Ascending aorta (tissue), 2 donors: ENCODE measurements at regions not wholly inside any gene's neighbourhood (a gene's known extent, or its start where the extent isn't known, plus 50 kb on each side); places are given as distances from the start of the nearest gene placed in this dataset.

ENCODE experiments used
- DNase-seq, 2 donors: peaks; one replicate each; pipeline ENCODE4 v3.0.0-alpha.2; 2019; ENCODE audit warnings: low spot score in 2 of 2
- H3K27ac ChIP-seq, 2 donors: fragments of 200-600 bp; sonication (generic); one replicate each; pipeline ENCODE4 v1.5.1; 2016 to 2017; ENCODE audit warnings: mild to moderate bottlenecking in 1 of 2
- H3K27me3 ChIP-seq: fragments of 200-600 bp; sonication (generic); one replicate; pipeline ENCODE4 v1.5.1; 2017
- H3K36me3 ChIP-seq, 2 donors: fragments of 200-600 bp; sonication (generic); one replicate each; pipeline ENCODE4 v1.5.1; 2016
- H3K4me1 ChIP-seq, 2 donors: fragments of 200-600 bp; sonication (generic); one replicate each; pipeline ENCODE4 v1.5.1; 2016 to 2017; ENCODE audit warnings: mild to moderate bottlenecking in 1 of 2
- H3K4me3 ChIP-seq, 2 donors: fragments of 200-600 bp; sonication (generic); one replicate each; pipeline ENCODE4 v1.5.1; 2016 to 2017; ENCODE audit warnings: mild to moderate bottlenecking in 1 of 2
- H3K9me3 ChIP-seq, 2 donors: fragments of 200-600 bp; sonication (generic); one replicate each; pipeline ENCODE4 v1.5.1; 2016
- CTCF ChIP-seq, 3 experiments: fragments of 200-600 bp in 2 of 3; fragments of 450-650 bp in 1 of 3; sonication (generic) in 2 of 3; IDR thresholded peaks; one replicate each; pipeline ENCODE4 v1.5.1; 2016 to 2019; ENCODE audit warnings: antibody characterized with exemption in 3 of 3, mild to moderate bottlenecking in 1 of 3, moderate library complexity in 1 of 3
- intact Hi-C: fragments of 100-400 bp; cut with DNase I; formaldehyde crosslinking; loops from one replicate; pipeline ENCODE4 v1.15.1; 2023

GRCh38 chr7:81284576-81284975, 365.7 kb upstream of the SEMA3C start:
- intact Hi-C loops: no loop called here
- Histone ChIP-seq H3K4me3 (no peak overlapping the region), H3K36me3 (no peaks in the 10 kb centered on the region), H3K4me1 (no peaks in the 10 kb centered on the region), H3K27ac (no peak overlapping the region), H3K9me3 (peaks cover 0 to 4% of the 10 kb centered on the region in 2 donors), H3K27me3 (no peaks in the 10 kb centered on the region)
- no peak for TF ChIP-seq CTCF (IDR thresholded peaks at IDR 0.05)
- DNase-seq: no peak

- H3K27ac ChIP-seq: no peak overlapping the region
- no peaks in the 10 kb centered on the region for H3K36me3 ChIP-seq
- H3K27me3 ChIP-seq: no peaks in the 10 kb centered on the region
- no peaks in the 10 kb centered on the region for H3K4me1 ChIP-seq
- no peak for DNase-seq
- no peak for TF ChIP-seq CTCF (IDR thresholded peaks at IDR 0.05)
- intact Hi-C loops: no loop called here
- no peak overlapping the region for H3K4me3 ChIP-seq
- peaks cover 0 to 1% of the 10 kb centered on the region in 2 donors for H3K9me3 ChIP-seq
Observed at GRCh38 chr7:81280531-81280930, 361.7 kb upstream of the SEMA3C start.

- no peak for TF ChIP-seq CTCF (IDR thresholded peaks at IDR 0.05)
- intact Hi-C loops: no loop called here
Observed at GRCh38 chr7:81277691-81278090, 358.8 kb upstream of the SEMA3C start.

GRCh38 chr7:81273601-81274397, 354.9 kb upstream of the SEMA3C start:
- Histone ChIP-seq H3K27me3 (no peaks in the 10 kb centered on the region), H3K9me3 (no peaks in the 10 kb centered on the region), H3K27ac (no peak overlapping the region), H3K4me1 (no peaks in the 10 kb centered on the region), H3K4me3 (no peak overlapping the region), H3K36me3 (no peaks in the 10 kb centered on the region)
- no peak for DNase-seq
- TF ChIP-seq CTCF (IDR thresholded peaks at IDR 0.05): no peak
- intact Hi-C loops: no loop called here

More at GRCh38 chr7:81277691-81278090, 358.8 kb upstream of the SEMA3C start:
- Histone ChIP-seq H3K4me1 (no peaks in the 10 kb centered on the region), H3K27me3 (no peaks in the 10 kb centered on the region), H3K27ac (no peak overlapping the region), H3K9me3 (no peaks in the 10 kb centered on the region), H3K4me3 (no peak overlapping the region), H3K36me3 (no peaks in the 10 kb centered on the region)
- no peak for DNase-seq

- Histone ChIP-seq H3K9me3 (no peaks in the 10 kb centered on the region), H3K4me3 (no peak overlapping the region), H3K27ac (no peak overlapping the region), H3K36me3 (no peaks in the 10 kb centered on the region), H3K27me3 (no peaks in the 10 kb centered on the region), H3K4me1 (no peaks in the 10 kb centered on the region)
- DNase-seq: no peak
- intact Hi-C loops: no loop called here
- no peak for TF ChIP-seq CTCF (IDR thresholded peaks at IDR 0.05)
Observed at GRCh38 chr7:81272176-81272575, 353.3 kb upstream of the SEMA3C start.
